ENCODE measurements at regions not wholly inside any gene's neighbourhood (a gene's known extent, or its start where the extent isn't known, plus 50 kb on each side); places are given as distances from the start of the nearest gene placed in this dataset.

DNA sequence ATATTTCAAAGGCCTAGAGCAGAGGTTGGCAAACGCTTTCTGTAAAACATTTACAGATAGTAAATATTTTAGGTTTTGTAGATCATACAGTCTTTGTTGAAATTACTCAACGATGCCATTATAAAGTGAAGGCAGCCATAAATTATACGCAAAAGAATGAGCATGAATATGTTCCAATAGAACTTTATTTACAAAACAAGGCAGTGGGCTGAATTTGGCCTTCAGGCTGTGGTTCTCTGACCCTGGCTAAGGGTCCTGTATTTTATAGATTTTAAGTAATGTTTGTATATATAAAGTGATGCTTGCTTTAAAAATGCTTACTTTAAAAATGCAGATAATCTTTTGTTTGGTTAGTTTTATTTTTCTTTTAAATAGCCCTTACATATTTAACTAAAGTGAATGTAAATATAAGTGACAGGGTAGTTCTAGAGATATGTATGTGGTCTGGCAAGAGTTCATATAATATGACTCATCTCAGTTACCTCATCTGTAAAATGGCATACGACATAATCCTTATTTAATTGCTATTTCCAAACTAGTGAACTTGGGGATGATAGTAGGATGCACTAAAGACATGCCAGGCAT, 51.7 kb upstream of the ATP5MC3 start:
- TF ChIP-seq POLR2A (IDR thresholded peaks at IDR 0.05): no peak
- TF ChIP-seq, protein P1, sequence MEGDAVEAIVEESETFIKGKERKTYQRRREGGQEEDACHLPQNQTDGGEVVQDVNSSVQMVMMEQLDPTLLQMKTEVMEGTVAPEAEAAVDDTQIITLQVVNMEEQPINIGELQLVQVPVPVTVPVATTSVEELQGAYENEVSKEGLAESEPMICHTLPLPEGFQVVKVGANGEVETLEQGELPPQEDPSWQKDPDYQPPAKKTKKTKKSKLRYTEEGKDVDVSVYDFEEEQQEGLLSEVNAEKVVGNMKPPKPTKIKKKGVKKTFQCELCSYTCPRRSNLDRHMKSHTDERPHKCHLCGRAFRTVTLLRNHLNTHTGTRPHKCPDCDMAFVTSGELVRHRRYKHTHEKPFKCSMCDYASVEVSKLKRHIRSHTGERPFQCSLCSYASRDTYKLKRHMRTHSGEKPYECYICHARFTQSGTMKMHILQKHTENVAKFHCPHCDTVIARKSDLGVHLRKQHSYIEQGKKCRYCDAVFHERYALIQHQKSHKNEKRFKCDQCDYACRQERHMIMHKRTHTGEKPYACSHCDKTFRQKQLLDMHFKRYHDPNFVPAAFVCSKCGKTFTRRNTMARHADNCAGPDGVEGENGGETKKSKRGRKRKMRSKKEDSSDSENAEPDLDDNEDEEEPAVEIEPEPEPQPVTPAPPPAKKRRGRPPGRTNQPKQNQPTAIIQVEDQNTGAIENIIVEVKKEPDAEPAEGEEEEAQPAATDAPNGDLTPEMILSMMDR (IDR thresholded peaks at IDR 0.05): no peak

Measured in testis (tissue), 2 donors.